ENCODE measurements at regions not wholly inside any gene's neighbourhood (a gene's known extent, or its start where the extent isn't known, plus 50 kb on each side); places are given as distances from the start of the nearest gene placed in this dataset.

- in situ Hi-C loops (cut with MboI; ENCODE audit: low sequenced_read_pairs, unreplicated experiment): no loop called here
Observed at GRCh38 chr6:82073484-82073883, 174.1 kb downstream of the IBTK start.

GRCh38 chr6:82072751-82073150 is 174.8 kb downstream of the IBTK start:
- TF ChIP-seq CTCF (IDR thresholded peaks at IDR 0.05; ENCODE audit: borderline replicate concordance, control extremely low read depth, extremely low read depth, insufficient read depth, missing control alignments): no peak
- no peak for DNase-seq (ENCODE audit: low spot score)
- in situ Hi-C loops (cut with MboI; ENCODE audit: low sequenced_read_pairs, unreplicated experiment): no loop called here

More at GRCh38 chr6:82073484-82073883, 174.1 kb downstream of the IBTK start:
- DNase-seq (ENCODE audit: low spot score): no peak
- no peak for TF ChIP-seq CTCF (IDR thresholded peaks at IDR 0.05; ENCODE audit: borderline replicate concordance, control extremely low read depth, extremely low read depth, insufficient read depth, missing control alignments)

- no peak for TF ChIP-seq CTCF (IDR thresholded peaks at IDR 0.05; ENCODE audit: borderline replicate concordance, control extremely low read depth, extremely low read depth, insufficient read depth, missing control alignments)
- no peak for DNase-seq (ENCODE audit: low spot score)
- in situ Hi-C loops (cut with MboI; ENCODE audit: low sequenced_read_pairs, unreplicated experiment): no loop called here
Observed at GRCh38 chr6:82072121-82072521, 175.4 kb downstream of the IBTK start.

GRCh38 chr6:82068721-82069120 is 178.8 kb downstream of the IBTK start:
- in situ Hi-C loops (cut with MboI; ENCODE audit: low sequenced_read_pairs, unreplicated experiment): no loop called here
- no peak for TF ChIP-seq CTCF (IDR thresholded peaks at IDR 0.05; ENCODE audit: borderline replicate concordance, control extremely low read depth, extremely low read depth, insufficient read depth, missing control alignments)
- no peak for DNase-seq (ENCODE audit: low spot score)

GRCh38 chr6:82066991-82067411 is 180.5 kb downstream of the IBTK start:
- peak; percentile 59 for DNase-seq (ENCODE audit: low spot score)
- in situ Hi-C loops (cut with MboI; ENCODE audit: low sequenced_read_pairs, unreplicated experiment): no loop called here
- TF ChIP-seq CTCF (IDR thresholded peaks at IDR 0.05; ENCODE audit: borderline replicate concordance, control extremely low read depth, extremely low read depth, insufficient read depth, missing control alignments): no peak

- in situ Hi-C loops (cut with MboI; ENCODE audit: low sequenced_read_pairs, unreplicated experiment): no loop called here
- DNase-seq (ENCODE audit: low spot score): no peak
- TF ChIP-seq CTCF (IDR thresholded peaks at IDR 0.05; ENCODE audit: borderline replicate concordance, control extremely low read depth, extremely low read depth, insufficient read depth, missing control alignments): no peak
Observed at GRCh38 chr6:82066196-82066595, 181.3 kb downstream of the IBTK start.

GRCh38 chr6:82063574-82063973 is 184.0 kb downstream of the IBTK start:
- TF ChIP-seq CTCF (IDR thresholded peaks at IDR 0.05; ENCODE audit: borderline replicate concordance, control extremely low read depth, extremely low read depth, insufficient read depth, missing control alignments): no peak
- in situ Hi-C loops (cut with MboI; ENCODE audit: low sequenced_read_pairs, unreplicated experiment): no loop called here
- no peak for DNase-seq (ENCODE audit: low spot score)

All from GM13976 (cell line).